KMS-11 (cell line): ENCODE measurements at regions not wholly inside any gene's neighbourhood (a gene's known extent, or its start where the extent isn't known, plus 50 kb on each side); places are given as distances from the start of the nearest gene placed in this dataset.

ENCODE experiments used
- H2AFZ ChIP-seq: fragments of 200-600 bp; sonication (generic); 2 replicates; pipeline ENCODE4 v1.6.1; 2016; ENCODE audit warnings: antibody characterized with exemption, mixed run types, low read depth
- H3K27ac ChIP-seq: fragments of 200-600 bp; sonication (generic); 2 replicates; pipeline ENCODE4 v1.6.1; 2016; ENCODE audit warnings: mild to moderate bottlenecking, mixed run types
- H3K27me3 ChIP-seq: fragments of 200-600 bp; sonication (generic); 2 replicates; pipeline ENCODE4 v1.6.1; 2017; ENCODE audit warnings: mild to moderate bottlenecking, low read depth, mixed run types, moderate library complexity; ENCODE audit not compliant: insufficient read depth
- H3K36me3 ChIP-seq: fragments of 200-600 bp; sonication (generic); 2 replicates; pipeline ENCODE4 v1.6.1; 2017; ENCODE audit warnings: mild to moderate bottlenecking, mixed run types; ENCODE audit not compliant: insufficient read depth
- H3K4me1 ChIP-seq: fragments of 200-600 bp; sonication (generic); 2 replicates; pipeline ENCODE4 v1.6.1; 2016; ENCODE audit warnings: mild to moderate bottlenecking, low read depth, mixed run types; ENCODE audit not compliant: poor library complexity, severe bottlenecking
- H3K4me2 ChIP-seq: fragments of 200-600 bp; sonication (generic); 2 replicates; pipeline ENCODE4 v1.7.0; 2016; ENCODE audit warnings: mild to moderate bottlenecking, mixed run types
- H3K4me3 ChIP-seq: fragments of 200-600 bp; sonication (generic); IDR thresholded peaks from 2 replicates; pipeline ENCODE4 v1.6.1; 2017; ENCODE audit warnings: low read depth, low read length, mixed read lengths; ENCODE audit not compliant: insufficient read depth
- H3K79me2 ChIP-seq: fragments of 200-600 bp; sonication (generic); 2 replicates; pipeline ENCODE4 v1.6.1; 2016; ENCODE audit warnings: low read depth, mixed run types; ENCODE audit not compliant: insufficient read depth
- H3K9ac ChIP-seq: fragments of 200-600 bp; sonication (generic); 2 replicates; pipeline ENCODE4 v1.6.1; 2016; ENCODE audit warnings: mild to moderate bottlenecking, mixed run types
- H4K20me1 ChIP-seq: fragments of 200-600 bp; sonication (generic); 2 replicates; pipeline ENCODE4 v1.6.1; 2016; ENCODE audit warnings: mild to moderate bottlenecking, mixed run types; ENCODE audit not compliant: insufficient read depth
- CTCF ChIP-seq: fragments of 200-600 bp; sonication (generic); conservative IDR thresholded peaks from 2 replicates; pipeline ENCODE4 v1.6.1; 2017; ENCODE audit warnings: low read depth, mild to moderate bottlenecking, antibody characterized with exemption, low read length, moderate library complexity, mixed read lengths

GRCh38 chr6:5850848-5851255 lies 155.9 kb downstream of the NRN1 start:
- no peak overlapping the region for H3K4me3 ChIP-seq
- H3K36me3 ChIP-seq, result no peaks in the 10 kb centered on the region
- H2AFZ ChIP-seq, result peak overlapping the region; percentile 49; the same call in 1 of the 2 replicates
- H3K27me3 ChIP-seq, result no peaks in the 10 kb centered on the region
- H4K20me1 ChIP-seq, result no peaks in the 10 kb centered on the region
- no peak overlapping the region for H3K4me2 ChIP-seq
- no peak overlapping the region for H3K27ac ChIP-seq
- H3K9ac ChIP-seq, result peak overlapping the region; percentile 22; the same call in 1 of the 2 replicates
- no peak for TF ChIP-seq CTCF
- no peaks in the 10 kb centered on the region for H3K4me1 ChIP-seq
- no peaks in the 10 kb centered on the region for H3K79me2 ChIP-seq

GRCh38 chr6:5846889-5847288 lies 159.8 kb downstream of the NRN1 start:
- no peak overlapping the region for H3K9ac ChIP-seq
- no peak for TF ChIP-seq CTCF
- no peaks in the 10 kb centered on the region for H3K27me3 ChIP-seq

GRCh38 chr6:5846335-5846734 lies 160.4 kb downstream of the NRN1 start:
- H3K4me2 ChIP-seq, result no peak overlapping the region
- no peak for TF ChIP-seq CTCF
- no peak overlapping the region for H3K27ac ChIP-seq
- H2AFZ ChIP-seq, result no peak overlapping the region
- H3K27me3 ChIP-seq, result no peaks in the 10 kb centered on the region
- H3K9ac ChIP-seq, result no peak overlapping the region
- H3K79me2 ChIP-seq, result no peaks in the 10 kb centered on the region
- H3K4me1 ChIP-seq, result no peaks in the 10 kb centered on the region
- no peak overlapping the region for H3K4me3 ChIP-seq
- H4K20me1 ChIP-seq, result no peaks in the 10 kb centered on the region
- no peaks in the 10 kb centered on the region for H3K36me3 ChIP-seq

More at GRCh38 chr6:5846889-5847288, 159.8 kb downstream of the NRN1 start:
- Histone ChIP-seq H3K79me2 (no peaks in the 10 kb centered on the region), H3K36me3 (no peaks in the 10 kb centered on the region), H4K20me1 (no peaks in the 10 kb centered on the region), H3K4me2 (no peak overlapping the region), H3K27ac (no peak overlapping the region), H3K4me3 (no peak overlapping the region), H2AFZ (no peak overlapping the region), H3K4me1 (no peaks in the 10 kb centered on the region)

- no peaks in the 10 kb centered on the region for H4K20me1 ChIP-seq
- H2AFZ ChIP-seq, result no peak overlapping the region
- H3K9ac ChIP-seq, result no peak overlapping the region
- H3K36me3 ChIP-seq, result no peaks in the 10 kb centered on the region
- H3K4me3 ChIP-seq, result no peak overlapping the region
- H3K27me3 ChIP-seq, result no peaks in the 10 kb centered on the region
- no peaks in the 10 kb centered on the region for H3K4me1 ChIP-seq
- no peak for TF ChIP-seq CTCF
- H3K27ac ChIP-seq, result no peak overlapping the region
- no peaks in the 10 kb centered on the region for H3K79me2 ChIP-seq
- no peak overlapping the region for H3K4me2 ChIP-seq
Observed at GRCh38 chr6:5843078-5843477, 163.6 kb downstream of the NRN1 start.
